Skeletal muscle satellite cell (primary cell): ENCODE measurements at regions not wholly inside any gene's neighbourhood (a gene's known extent, or its start where the extent isn't known, plus 50 kb on each side); places are given as distances from the start of the nearest gene placed in this dataset.
A peak's percentile ranks its signal among the peaks of the same experiment; 100 is the strongest.

ENCODE experiments used
- H3K27me3 ChIP-seq: 2 replicates; pipeline ENCODE4 v1.7.0; 2013; ENCODE audit warnings: low read length; ENCODE audit not compliant: control insufficient read depth, insufficient read depth
- H3K36me3 ChIP-seq: 2 replicates; pipeline ENCODE4 v1.7.0; 2013; ENCODE audit warnings: mild to moderate bottlenecking, control low read depth, low read length; ENCODE audit not compliant: insufficient read depth
- H3K4me1 ChIP-seq: 2 replicates; pipeline ENCODE4 v1.7.0; 2013; ENCODE audit warnings: low read length; ENCODE audit not compliant: control insufficient read depth, insufficient read depth
- H3K4me2 ChIP-seq: 2 replicates; pipeline ENCODE4 v1.7.0; 2013; ENCODE audit warnings: mild to moderate bottlenecking, low read length
- H3K4me3 ChIP-seq: 2 replicates; pipeline ENCODE4 v1.7.0; 2013; ENCODE audit warnings: low read length
- H3K9ac ChIP-seq: 2 replicates; pipeline ENCODE4 v1.7.0; 2013; ENCODE audit warnings: mild to moderate bottlenecking, low read depth, low read length, moderate library complexity
- H3K9me3 ChIP-seq: replicated peaks from 2 replicates; pipeline ENCODE4 v1.7.0; 2013; ENCODE audit warnings: mild to moderate bottlenecking, control low read depth, low read length

- peaks cover 10% of the 10 kb centered on the region for H3K4me1 ChIP-seq
- H3K9ac ChIP-seq = no peak overlapping the region
- no peaks in the 10 kb centered on the region for H3K36me3 ChIP-seq
- H3K27me3 ChIP-seq = no peaks in the 10 kb centered on the region
- H3K9me3 ChIP-seq = no peaks in the 10 kb centered on the region
- no peak overlapping the region for H3K4me3 ChIP-seq
- H3K4me2 ChIP-seq = no peak overlapping the region
Observed at GRCh38 chr4:17169699-17170098, 271.3 kb upstream of the LDB2 start.

- Histone ChIP-seq H3K9me3 (no peaks in the 10 kb centered on the region), H3K9ac (no peak overlapping the region), H3K4me3 (no peak overlapping the region), H3K27me3 (no peaks in the 10 kb centered on the region), H3K4me1 (peaks cover 10% of the 10 kb centered on the region), H3K36me3 (no peaks in the 10 kb centered on the region), H3K4me2 (peak overlapping the region; percentile 1)
Observed at GRCh38 chr4:17168571-17168970, 270.1 kb upstream of the LDB2 start.

- no peak overlapping the region for H3K4me2 ChIP-seq
- no peak overlapping the region for H3K9ac ChIP-seq
- H3K27me3 ChIP-seq = no peaks in the 10 kb centered on the region
- H3K4me3 ChIP-seq = no peak overlapping the region
- no peaks in the 10 kb centered on the region for H3K9me3 ChIP-seq
- peaks cover 10% of the 10 kb centered on the region for H3K4me1 ChIP-seq
- no peaks in the 10 kb centered on the region for H3K36me3 ChIP-seq
Observed at GRCh38 chr4:17166954-17167353, 268.5 kb upstream of the LDB2 start.

GRCh38 chr4:17165286-17165685 lies 266.8 kb upstream of the LDB2 start:
- Histone ChIP-seq H3K27me3 (no peaks in the 10 kb centered on the region), H3K9ac (no peak overlapping the region), H3K4me3 (no peak overlapping the region), H3K4me1 (peaks cover 10% of the 10 kb centered on the region), H3K4me2 (no peak overlapping the region), H3K9me3 (no peaks in the 10 kb centered on the region), H3K36me3 (no peaks in the 10 kb centered on the region)

- Histone ChIP-seq H3K4me1 (peaks cover 10% of the 10 kb centered on the region), H3K9me3 (no peaks in the 10 kb centered on the region)
Observed at GRCh38 chr4:17164666-17165065, 266.2 kb upstream of the LDB2 start.

GRCh38 chr4:17163156-17163771 lies 264.8 kb upstream of the LDB2 start:
- no peak overlapping the region for H3K4me2 ChIP-seq
- peaks cover 2% of the 10 kb centered on the region for H3K4me1 ChIP-seq
- H3K9ac ChIP-seq = no peak overlapping the region
- no peaks in the 10 kb centered on the region for H3K36me3 ChIP-seq
- no peaks in the 10 kb centered on the region for H3K9me3 ChIP-seq
- no peak overlapping the region for H3K4me3 ChIP-seq
- H3K27me3 ChIP-seq = no peaks in the 10 kb centered on the region

More at GRCh38 chr4:17164666-17165065, 266.2 kb upstream of the LDB2 start:
- Histone ChIP-seq H3K4me3 (no peak overlapping the region), H3K36me3 (no peaks in the 10 kb centered on the region), H3K4me2 (no peak overlapping the region), H3K9ac (no peak overlapping the region), H3K27me3 (no peaks in the 10 kb centered on the region)

- H3K4me1 ChIP-seq = no peaks in the 10 kb centered on the region
- no peak overlapping the region for H3K9ac ChIP-seq
- H3K36me3 ChIP-seq = no peaks in the 10 kb centered on the region
Observed at GRCh38 chr4:17157304-17157703, 258.9 kb upstream of the LDB2 start.

GRCh38 chr4:17155486-17155885 lies 257.0 kb upstream of the LDB2 start:
- no peaks in the 10 kb centered on the region for H3K9me3 ChIP-seq
- H3K4me3 ChIP-seq = no peak overlapping the region
- H3K9ac ChIP-seq = no peak overlapping the region
- H3K4me1 ChIP-seq = no peaks in the 10 kb centered on the region
- peaks cover 3% of the 10 kb centered on the region for H3K27me3 ChIP-seq
- no peak overlapping the region for H3K4me2 ChIP-seq
- H3K36me3 ChIP-seq = no peaks in the 10 kb centered on the region

More at GRCh38 chr4:17157304-17157703, 258.9 kb upstream of the LDB2 start:
- H3K4me3 ChIP-seq = no peak overlapping the region
- H3K9me3 ChIP-seq = no peaks in the 10 kb centered on the region
- H3K27me3 ChIP-seq = peaks cover 3% of the 10 kb centered on the region
- H3K4me2 ChIP-seq = no peak overlapping the region

GRCh38 chr4:17153572-17153971 lies 255.1 kb upstream of the LDB2 start:
- H3K36me3 ChIP-seq = no peaks in the 10 kb centered on the region
- no peaks in the 10 kb centered on the region for H3K9me3 ChIP-seq
- no peaks in the 10 kb centered on the region for H3K4me1 ChIP-seq
- no peak overlapping the region for H3K4me2 ChIP-seq
- no peak overlapping the region for H3K4me3 ChIP-seq
- peaks cover 3% of the 10 kb centered on the region for H3K27me3 ChIP-seq
- H3K9ac ChIP-seq = no peak overlapping the region

- Histone ChIP-seq H3K4me1 (no peaks in the 10 kb centered on the region), H3K9me3 (no peaks in the 10 kb centered on the region), H3K36me3 (no peaks in the 10 kb centered on the region), H3K4me2 (no peak overlapping the region), H3K27me3 (peaks cover 3% of the 10 kb centered on the region), H3K4me3 (no peak overlapping the region), H3K9ac (no peak overlapping the region)
Observed at GRCh38 chr4:17152941-17153540, 254.6 kb upstream of the LDB2 start.

GRCh38 chr4:17142232-17142711 lies 243.8 kb upstream of the LDB2 start:
- no peak overlapping the region for H3K4me3 ChIP-seq

GRCh38 chr4:17138847-17139246 lies 240.4 kb upstream of the LDB2 start:
- Histone ChIP-seq H3K4me1 (peaks cover 11% of the 10 kb centered on the region), H3K4me3 (no peak overlapping the region), H3K36me3 (no peaks in the 10 kb centered on the region), H3K9ac (no peak overlapping the region), H3K27me3 (no peaks in the 10 kb centered on the region), H3K9me3 (no peaks in the 10 kb centered on the region), H3K4me2 (no peak overlapping the region)

More at GRCh38 chr4:17142232-17142711, 243.8 kb upstream of the LDB2 start:
- Histone ChIP-seq H3K9me3 (no peaks in the 10 kb centered on the region), H3K36me3 (no peaks in the 10 kb centered on the region), H3K27me3 (no peaks in the 10 kb centered on the region), H3K4me1 (peaks cover 11% of the 10 kb centered on the region), H3K9ac (no peak overlapping the region), H3K4me2 (peak overlapping the region; percentile 5)
